ENCODE measurements at regions not wholly inside any gene's neighbourhood (a gene's known extent, or its start where the extent isn't known, plus 50 kb on each side); places are given as distances from the start of the nearest gene placed in this dataset.

- H3K4me1 Mint-ChIP-seq (ENCODE audit: low read depth, unreplicated experiment): peaks cover 12% of the 10 kb centered on the region
- Histone ChIP-seq H3K4me3 (ENCODE audit: insufficient read depth, low read depth, low read length) (no peak overlapping the region), H3K79me2 (ENCODE audit: insufficient read depth, low read length) (no peaks in the 10 kb centered on the region), H3K27ac (ENCODE audit: low read depth, low read length) (no peak overlapping the region), H2AFZ (ENCODE audit: low read depth, low read length) (no peak overlapping the region), H3K9me3 (ENCODE audit: insufficient read depth, low read depth, low read length) (no peaks in the 10 kb centered on the region), H3K27me3 (ENCODE audit: insufficient read depth, low read length) (no peaks in the 10 kb centered on the region), H4K20me1 (ENCODE audit: insufficient read depth, low read length) (no peaks in the 10 kb centered on the region), H3K4me2 (ENCODE audit: low read length) (no peak overlapping the region), H3K36me3 (ENCODE audit: insufficient read depth, low read length) (no peaks in the 10 kb centered on the region), H3K9ac (ENCODE audit: low read length) (no peak overlapping the region), H3K4me1 (ENCODE audit: insufficient read depth, low read length) (peaks cover 8% of the 10 kb centered on the region)
- no peak overlapping the region for H3K27ac Mint-ChIP-seq (ENCODE audit: unreplicated experiment)
- FAIRE-seq (no peak), DNase-seq (ENCODE audit: low read depth) (no peak)
- peaks cover 21% of the 10 kb centered on the region for H3K27me3 Mint-ChIP-seq (ENCODE audit: low read depth, unreplicated experiment)
- TF ChIP-seq EZH2 (IDR thresholded peaks at IDR 0.05; ENCODE audit: insufficient read depth, low read length): no peak
- no peak for TF ChIP-seq CTCF (IDR thresholded peaks at IDR 0.05; ENCODE audit: insufficient read depth, low read depth, low read length)
- H3K4me3 Mint-ChIP-seq (ENCODE audit: unreplicated experiment): no peak overlapping the region
- no peaks in the 10 kb centered on the region for H3K9me3 Mint-ChIP-seq (ENCODE audit: unreplicated experiment)
- no peaks in the 10 kb centered on the region for H3K36me3 Mint-ChIP-seq (ENCODE audit: low read depth, unreplicated experiment)
Measured at GRCh38 chr6:14453712-14454472, 336.3 kb downstream of the CD83 start.

DNA sequence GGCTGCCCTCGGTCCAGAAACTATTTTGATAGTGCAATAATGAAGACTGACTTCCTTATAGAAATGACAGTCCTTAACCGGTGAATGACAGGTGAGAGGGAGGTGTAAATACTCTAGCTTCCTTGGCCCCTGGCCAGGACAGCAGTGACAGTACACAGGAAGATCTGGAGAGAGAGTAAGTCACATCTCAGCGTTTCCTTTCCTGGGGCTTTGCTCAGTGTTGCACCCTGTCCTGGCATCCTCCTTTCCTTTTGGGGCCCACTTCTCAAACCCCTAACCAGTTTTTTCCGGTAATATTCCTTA lies 336.9 kb downstream of the CD83 start:
- Mint-ChIP-seq H3K4me1 (ENCODE audit: low read depth, unreplicated experiment) (peaks cover 11% of the 10 kb centered on the region), H3K27ac (ENCODE audit: unreplicated experiment) (no peak overlapping the region), H3K4me3 (ENCODE audit: unreplicated experiment) (no peak overlapping the region), H3K27me3 (ENCODE audit: low read depth, unreplicated experiment) (peaks cover 21% of the 10 kb centered on the region), H3K9me3 (ENCODE audit: unreplicated experiment) (no peaks in the 10 kb centered on the region), H3K36me3 (ENCODE audit: low read depth, unreplicated experiment) (no peaks in the 10 kb centered on the region)
- Histone ChIP-seq H3K4me1 (ENCODE audit: insufficient read depth, low read length) (peaks cover 10% of the 10 kb centered on the region), H3K27me3 (ENCODE audit: insufficient read depth, low read length) (no peaks in the 10 kb centered on the region), H3K9me3 (ENCODE audit: insufficient read depth, low read depth, low read length) (no peaks in the 10 kb centered on the region), H4K20me1 (ENCODE audit: insufficient read depth, low read length) (no peaks in the 10 kb centered on the region), H3K4me3 (ENCODE audit: insufficient read depth, low read depth, low read length) (no peak overlapping the region), H3K79me2 (ENCODE audit: insufficient read depth, low read length) (no peaks in the 10 kb centered on the region), H3K36me3 (ENCODE audit: insufficient read depth, low read length) (no peaks in the 10 kb centered on the region), H3K27ac (ENCODE audit: low read depth, low read length) (no peak overlapping the region), H2AFZ (ENCODE audit: low read depth, low read length) (no peak overlapping the region), H3K9ac (ENCODE audit: low read length) (no peak overlapping the region), H3K4me2 (ENCODE audit: low read length) (no peak overlapping the region)
- DNase-seq (ENCODE audit: low read depth) (no peak), FAIRE-seq (no peak)
- no peak for TF ChIP-seq EZH2 (IDR thresholded peaks at IDR 0.05; ENCODE audit: insufficient read depth, low read length)

DNA sequence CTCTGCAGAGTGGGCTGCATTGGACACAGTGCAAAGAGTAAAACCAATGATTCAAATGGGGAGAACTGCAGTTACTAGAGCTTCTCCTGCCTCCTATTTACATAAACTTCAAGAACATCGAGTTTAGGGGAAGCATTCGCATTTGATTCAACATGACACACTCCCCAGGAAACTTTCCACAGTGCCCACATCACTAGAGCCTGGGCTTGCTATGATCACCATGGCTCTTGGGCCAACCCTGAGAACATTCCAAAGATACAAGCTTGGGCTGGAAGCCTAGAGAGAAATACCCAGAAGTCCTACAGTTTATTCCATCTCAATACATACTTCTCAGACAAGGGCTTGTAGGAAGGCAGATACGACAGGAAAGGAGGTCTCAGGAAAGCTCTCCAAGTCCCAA lies 337.9 kb downstream of the CD83 start:
- Histone ChIP-seq H3K79me2 (ENCODE audit: insufficient read depth, low read length) (no peaks in the 10 kb centered on the region), H2AFZ (ENCODE audit: low read depth, low read length) (no peak overlapping the region), H3K27ac (ENCODE audit: low read depth, low read length) (no peak overlapping the region), H3K36me3 (ENCODE audit: insufficient read depth, low read length) (no peaks in the 10 kb centered on the region), H4K20me1 (ENCODE audit: insufficient read depth, low read length) (no peaks in the 10 kb centered on the region), H3K4me2 (ENCODE audit: low read length) (no peak overlapping the region), H3K4me1 (ENCODE audit: insufficient read depth, low read length) (peaks cover 10% of the 10 kb centered on the region), H3K9ac (ENCODE audit: low read length) (no peak overlapping the region), H3K4me3 (ENCODE audit: insufficient read depth, low read depth, low read length) (no peak overlapping the region), H3K9me3 (ENCODE audit: insufficient read depth, low read depth, low read length) (no peaks in the 10 kb centered on the region), H3K27me3 (ENCODE audit: insufficient read depth, low read length) (no peaks in the 10 kb centered on the region)
- no peak for DNase-seq (ENCODE audit: low read depth)
- Mint-ChIP-seq H3K4me1 (ENCODE audit: low read depth, unreplicated experiment) (peaks cover 7% of the 10 kb centered on the region), H3K9me3 (ENCODE audit: unreplicated experiment) (no peaks in the 10 kb centered on the region), H3K27ac (ENCODE audit: unreplicated experiment) (no peak overlapping the region), H3K4me3 (ENCODE audit: unreplicated experiment) (no peak overlapping the region), H3K27me3 (ENCODE audit: low read depth, unreplicated experiment) (peaks cover 21% of the 10 kb centered on the region), H3K36me3 (ENCODE audit: low read depth, unreplicated experiment) (no peaks in the 10 kb centered on the region)
- TF ChIP-seq CTCF (IDR thresholded peaks at IDR 0.05; ENCODE audit: insufficient read depth, low read depth, low read length) (no peak), EZH2 (IDR thresholded peaks at IDR 0.05; ENCODE audit: insufficient read depth, low read length) (no peak)
- no peak for FAIRE-seq
